ENCODE measurements at regions not wholly inside any gene's neighbourhood (a gene's known extent, or its start where the extent isn't known, plus 50 kb on each side); places are given as distances from the start of the nearest gene placed in this dataset.
"Not testable (repeated sequence)": the region's sequence is repeated elsewhere in the genome, so short reads cannot be mapped to it uniquely, and the experiment has no call there.

GRCh38 chr11:86147004-86147403 is 78.1 kb upstream of the PICALM start:
- DNase-seq (ENCODE audit: low spot score) = no peak

GRCh38 chr11:86145439-86146156 is 76.7 kb upstream of the PICALM start:
- DNase-seq (ENCODE audit: low spot score) = no peak

- DNase-seq (ENCODE audit: low spot score) = no peak
These were observed 76.0 kb upstream of the PICALM start for GRCh38 chr11:86144846-86145245.

GRCh38 chr11:86144087-86144486 is 75.2 kb upstream of the PICALM start:
- not testable (repeated sequence) for DNase-seq (ENCODE audit: low spot score)

GRCh38 chr11:86143087-86144030 is 74.5 kb upstream of the PICALM start:
- DNase-seq (ENCODE audit: low spot score) = peak; percentile 22

GRCh38 chr11:86142170-86142569 is 73.3 kb upstream of the PICALM start:
- DNase-seq (ENCODE audit: low spot score) = no peak

- DNase-seq (ENCODE audit: low spot score) = no peak
These were observed 72.8 kb upstream of the PICALM start for GRCh38 chr11:86141727-86142126.

GRCh38 chr11:86140334-86140990 is 71.6 kb upstream of the PICALM start:
- no peak for DNase-seq (ENCODE audit: low spot score)

GRCh38 chr11:86138958-86139357 is 70.1 kb upstream of the PICALM start:
- peak; percentile 48 for DNase-seq (ENCODE audit: low spot score)

GRCh38 chr11:86136538-86136937 is 67.7 kb upstream of the PICALM start:
- no peak for DNase-seq (ENCODE audit: low spot score)

- DNase-seq (ENCODE audit: low spot score) = no peak
These were observed 66.4 kb upstream of the PICALM start for GRCh38 chr11:86135319-86135714.

GRCh38 chr11:86134580-86135318 is 65.9 kb upstream of the PICALM start:
- no peak for DNase-seq (ENCODE audit: low spot score)

GRCh38 chr11:86132667-86133249 is 63.9 kb upstream of the PICALM start:
- no peak for DNase-seq (ENCODE audit: low spot score)

GRCh38 chr11:86129740-86130540 is 61.1 kb upstream of the PICALM start:
- no peak for DNase-seq (ENCODE audit: low spot score)

- DNase-seq (ENCODE audit: low spot score) = no peak
These were observed 60.0 kb upstream of the PICALM start for GRCh38 chr11:86128914-86129313.

- no peak for DNase-seq (ENCODE audit: low spot score)
These were observed 58.0 kb upstream of the PICALM start for GRCh38 chr11:86126862-86127261.

GRCh38 chr11:86124251-86125233 is 55.7 kb upstream of the PICALM start:
- DNase-seq (ENCODE audit: low spot score) = no peak

- no peak for DNase-seq (ENCODE audit: low spot score)
These were observed 53.9 kb upstream of the PICALM start for GRCh38 chr11:86122773-86123172.

- DNase-seq (ENCODE audit: low spot score) = no peak
These were observed 51.9 kb upstream of the PICALM start for GRCh38 chr11:86120807-86121206.

Measured in CD4-positive, alpha-beta T cell treated with Interleukin-6 at 100 ng/mL for 8 hours (primary cell).